ENCODE measurements at regions not wholly inside any gene's neighbourhood (a gene's known extent, or its start where the extent isn't known, plus 50 kb on each side); places are given as distances from the start of the nearest gene placed in this dataset.
A peak's percentile ranks its signal among the peaks of the same experiment; 100 is the strongest.

DNA sequence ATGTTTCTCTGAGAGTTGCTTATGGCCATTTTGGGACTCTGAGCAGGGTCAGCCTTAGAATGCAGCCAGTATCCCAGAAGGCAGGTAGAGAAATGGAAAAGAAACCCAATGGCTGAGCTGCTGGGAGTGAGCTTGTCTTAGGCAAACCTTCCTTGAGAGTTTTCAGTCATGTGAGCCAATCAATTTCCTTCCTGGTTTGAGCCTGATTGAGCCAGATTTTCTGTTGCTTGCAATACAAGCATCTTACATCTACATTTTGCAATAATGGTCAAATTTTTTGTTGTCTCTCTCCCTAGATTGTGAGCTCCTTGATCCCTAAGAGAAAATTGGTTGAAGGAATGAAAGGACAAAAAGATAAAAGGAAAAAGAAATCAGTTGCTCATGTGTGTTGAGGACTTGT, 155.3 kb downstream of the SNX18 start:
- no peak for DNase-seq

DNA sequence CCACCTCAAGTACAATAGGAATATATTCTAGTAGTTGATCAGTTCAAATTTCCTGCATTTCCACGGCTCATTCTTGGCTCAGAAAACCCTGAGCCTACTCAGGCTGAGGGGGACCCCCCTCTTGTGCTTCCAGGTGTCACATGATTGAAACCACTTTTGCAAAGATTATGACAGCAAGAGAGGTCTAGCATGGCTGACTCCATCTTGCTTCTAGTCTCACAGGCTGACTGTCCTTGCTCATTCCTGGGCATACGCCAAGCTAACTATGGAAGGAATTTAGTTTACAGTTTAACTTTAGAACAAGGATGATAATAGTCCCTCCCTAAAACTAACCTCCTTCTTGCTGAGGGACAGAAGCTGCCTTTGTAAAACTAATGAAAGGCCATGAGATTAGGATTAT, 154.1 kb downstream of the SNX18 start:
- DNase-seq, result no peak

DNA sequence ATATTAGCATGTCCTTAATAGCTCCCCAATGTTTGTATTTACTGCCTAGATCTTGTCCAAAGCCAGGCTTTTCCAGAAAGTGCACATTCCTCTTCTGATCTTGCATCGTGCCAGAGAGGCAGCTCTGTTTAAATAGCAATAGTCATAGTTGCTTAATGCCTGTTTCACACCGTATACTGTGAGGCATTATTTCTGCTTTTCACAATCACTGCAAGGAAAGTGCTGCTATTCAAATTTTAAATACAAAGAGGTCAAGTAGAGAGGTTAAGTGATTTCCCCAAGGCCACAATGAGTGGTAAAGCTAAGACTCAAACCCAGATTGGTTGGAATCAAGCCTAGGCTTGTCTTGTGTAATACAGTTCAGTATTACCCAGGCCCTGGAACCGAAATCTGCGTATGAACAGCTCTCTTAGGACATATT, 153.6 kb downstream of the SNX18 start:
- no peak for DNase-seq

DNA sequence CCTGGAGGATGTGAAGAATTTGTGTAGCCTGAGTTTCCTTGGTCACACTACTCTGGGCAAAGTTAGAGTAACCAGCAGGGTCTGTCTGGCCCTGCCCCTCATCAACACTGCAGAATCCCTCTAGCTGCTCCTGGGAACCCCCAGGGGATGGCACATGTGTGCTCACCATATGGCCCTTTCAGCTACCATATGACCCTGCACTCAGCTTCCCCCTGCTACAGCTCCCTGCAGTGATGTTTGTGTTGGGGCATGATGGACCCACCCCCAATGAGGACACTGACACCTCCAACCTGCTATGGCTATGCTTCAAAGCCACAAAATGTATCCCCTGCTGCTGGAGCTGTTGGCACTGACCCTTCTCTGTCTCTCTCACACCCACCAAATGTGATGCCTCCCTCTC, 152.7 kb downstream of the SNX18 start:
- no peak for DNase-seq

DNA sequence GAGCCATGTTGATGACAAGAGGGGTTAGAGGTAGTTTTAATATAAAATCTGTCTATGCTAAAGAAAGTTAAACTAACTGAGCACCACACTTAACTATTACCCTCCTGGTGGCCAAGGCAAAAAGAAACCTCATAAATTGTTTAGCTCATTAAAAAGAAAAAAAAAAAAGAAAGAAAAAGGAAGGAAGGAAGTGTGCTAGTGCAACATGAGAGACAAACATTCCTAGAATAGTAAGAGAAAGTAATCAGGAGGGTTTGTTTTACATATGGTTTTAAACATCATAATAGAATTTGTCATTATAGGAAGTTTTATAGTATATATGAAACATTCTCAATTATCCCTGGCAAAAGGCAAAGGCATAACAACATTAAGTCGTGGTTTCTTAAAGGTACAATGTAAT, 152.3 kb downstream of the SNX18 start:
- DNase-seq, result no peak

DNA sequence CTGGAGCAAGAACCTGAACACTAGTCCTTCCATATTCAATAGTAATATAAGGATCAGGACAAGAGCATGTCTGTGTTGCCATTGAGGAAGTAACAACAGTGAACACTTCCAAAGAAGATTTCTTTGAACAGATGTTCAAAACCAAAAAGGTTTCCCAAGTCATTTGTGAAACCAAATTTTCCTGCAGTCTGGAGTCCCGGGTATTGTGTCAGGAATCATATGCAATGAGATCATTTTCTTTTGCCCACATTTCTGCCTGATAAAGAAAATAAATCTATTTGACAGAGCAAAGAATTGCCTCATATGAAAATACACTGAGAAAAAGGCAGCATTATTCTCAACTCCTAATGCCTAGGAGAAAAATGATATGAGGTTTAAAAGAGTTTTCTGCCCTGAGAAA, 151.7 kb downstream of the SNX18 start:
- no peak for DNase-seq

DNA sequence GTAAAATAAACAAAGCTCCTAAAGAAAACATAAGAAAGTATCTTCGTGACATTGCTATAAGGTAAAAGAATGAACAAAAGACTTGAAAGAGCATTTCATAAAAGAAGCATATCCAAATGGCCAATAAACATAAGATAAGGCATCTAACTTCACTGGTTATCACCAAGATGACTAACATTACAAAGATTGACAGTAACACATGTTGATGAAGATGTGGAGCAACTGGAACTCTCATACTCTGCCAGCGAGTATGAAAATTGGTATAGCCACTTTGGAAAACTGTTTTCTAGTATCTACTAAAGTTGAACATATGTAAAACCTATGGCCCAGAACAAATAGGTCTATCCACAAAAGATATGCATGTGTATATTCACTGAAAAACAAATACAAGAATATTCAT, 150.5 kb downstream of the SNX18 start:
- DNase-seq, result no peak

DNA sequence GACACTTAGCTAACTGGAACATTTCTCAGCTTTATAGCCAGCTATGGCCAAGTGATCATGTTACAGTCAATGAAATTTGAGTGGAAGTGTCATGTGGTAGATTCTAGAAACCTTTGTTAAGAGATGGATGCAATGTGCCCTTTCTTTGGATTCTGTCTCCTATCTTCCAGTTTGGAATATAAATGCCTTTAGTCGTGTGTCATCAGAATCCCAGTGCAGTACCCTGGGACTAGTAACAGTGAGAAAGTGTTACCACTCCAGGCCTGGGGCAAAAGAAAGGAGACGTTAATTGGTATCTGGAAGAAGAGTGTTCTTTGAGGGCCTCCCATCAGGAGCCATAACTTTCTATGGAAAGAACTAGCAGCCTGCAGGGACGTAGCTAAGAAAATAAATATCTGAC, 149.6 kb downstream of the SNX18 start:
- DNase-seq, result no peak

DNA sequence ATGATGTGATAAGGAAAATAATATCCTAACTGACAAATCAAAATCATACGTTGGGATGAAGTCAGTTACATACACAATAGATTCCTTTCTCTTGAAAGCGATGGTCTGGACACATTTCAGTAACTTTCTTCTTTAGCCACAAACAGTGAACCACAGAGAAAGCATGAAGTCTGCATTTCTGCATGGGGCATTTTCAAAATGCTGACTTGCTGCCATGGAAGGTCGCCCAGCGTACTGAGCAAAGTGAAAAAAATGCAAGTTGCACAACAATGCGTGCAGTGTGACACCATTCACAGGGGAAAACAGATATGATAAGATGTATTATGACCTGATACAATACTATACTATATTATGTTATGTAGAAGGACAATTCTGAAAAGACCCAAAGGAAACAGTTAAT, 146.3 kb downstream of the SNX18 start:
- no peak for DNase-seq

DNA sequence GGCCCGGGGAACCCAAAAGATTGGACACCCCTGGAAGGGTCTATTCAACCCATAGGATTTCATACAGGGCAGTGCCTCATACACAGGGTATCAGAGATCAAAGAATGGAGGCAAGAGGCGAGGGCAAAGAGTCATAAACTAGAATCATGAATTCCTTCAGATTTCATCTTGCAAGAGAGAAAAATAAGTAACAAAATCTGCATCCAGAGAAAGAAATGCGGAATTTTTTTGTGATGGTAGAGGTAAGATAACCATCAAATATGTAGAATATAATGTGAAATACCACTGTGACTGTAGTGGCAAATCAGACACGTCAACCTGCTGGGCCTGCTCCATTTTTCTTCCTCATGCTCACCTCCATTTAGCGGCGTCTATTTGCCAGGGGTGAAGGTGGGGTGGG, 143.6 kb downstream of the SNX18 start:
- DNase-seq, result no peak

DNA sequence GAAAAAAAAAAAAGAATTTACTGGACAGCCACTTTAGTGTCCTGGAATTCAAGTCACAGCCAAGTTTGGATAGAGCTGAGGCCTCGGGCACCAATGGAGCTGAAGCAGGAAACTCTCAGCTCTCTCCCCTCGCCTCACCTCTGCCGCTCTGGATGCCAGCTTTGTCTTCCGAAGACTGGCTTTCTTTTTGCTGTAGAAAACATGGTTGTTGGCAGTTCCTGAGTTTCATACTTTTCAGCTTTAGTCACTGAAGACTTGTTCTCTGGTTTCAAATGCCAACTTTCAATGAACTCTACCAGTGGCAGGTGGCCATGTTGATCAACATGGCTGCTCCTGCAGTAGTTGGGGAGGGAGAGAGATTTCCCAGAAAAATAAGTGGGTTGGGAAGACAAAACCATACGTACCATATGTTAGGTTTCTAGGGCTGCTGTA, 142.2 kb downstream of the SNX18 start:
- peak; percentile 65 for DNase-seq

DNA sequence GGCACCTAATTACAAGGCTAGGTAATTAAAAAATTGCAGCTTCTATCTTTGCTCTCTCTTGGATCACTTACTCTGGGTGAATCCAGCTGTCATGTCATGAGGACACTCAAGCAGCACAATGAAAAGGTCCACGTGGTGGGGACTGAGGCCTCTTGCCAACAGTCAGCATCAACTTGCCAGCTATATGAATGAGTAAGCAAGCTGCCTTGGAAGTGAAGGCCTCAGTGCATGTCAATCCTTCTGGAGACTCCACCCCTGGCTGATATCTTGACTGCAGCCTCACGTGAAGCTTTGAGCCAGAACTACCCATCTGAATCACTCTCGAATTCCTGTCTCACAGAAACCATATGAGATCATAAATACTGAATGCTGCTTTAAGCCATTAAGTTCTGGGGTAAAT, 140.5 kb downstream of the SNX18 start:
- no peak for DNase-seq

DNA sequence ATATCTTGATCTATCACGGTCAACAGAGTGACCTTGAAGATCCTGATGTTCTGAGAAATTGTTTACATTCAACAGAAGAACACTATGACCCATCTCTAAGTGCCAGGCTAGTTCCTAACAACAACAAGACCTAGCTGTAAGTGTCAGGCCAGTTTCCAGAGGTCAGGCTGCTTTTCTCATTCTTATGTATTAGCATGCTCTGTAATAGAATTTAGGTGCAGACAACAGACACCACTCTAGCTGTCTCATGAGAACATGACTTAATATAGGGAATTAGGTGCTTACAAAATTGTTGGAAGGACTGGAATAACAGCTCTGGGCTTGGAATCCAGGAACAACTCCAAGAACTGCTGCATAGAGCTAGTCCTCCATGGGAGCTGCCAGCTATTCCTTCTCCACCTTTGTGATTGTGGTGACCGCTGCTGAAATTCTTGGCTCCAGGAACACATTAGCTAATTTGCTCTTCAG, 138.7 kb downstream of the SNX18 start:
- no peak for DNase-seq

DNA sequence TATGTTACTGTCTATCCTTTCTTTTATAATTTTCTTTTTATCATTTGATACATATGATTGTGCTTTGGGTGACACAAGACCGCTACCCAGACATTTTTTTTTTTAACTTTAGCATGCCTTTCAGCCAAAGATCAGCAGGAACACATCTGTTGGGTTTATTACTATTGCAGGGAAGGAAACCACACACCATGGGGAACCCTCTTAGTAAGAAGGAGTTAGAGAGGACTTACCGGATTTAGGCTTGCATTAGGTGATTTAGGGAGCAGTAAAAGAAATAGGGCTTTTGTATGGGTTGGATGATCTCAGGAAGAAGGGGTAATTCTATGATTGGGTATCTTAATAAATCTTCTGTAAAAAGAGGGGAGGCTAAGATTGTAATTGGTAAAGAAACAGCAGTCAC, 138.2 kb downstream of the SNX18 start:
- DNase-seq, result no peak

DNA sequence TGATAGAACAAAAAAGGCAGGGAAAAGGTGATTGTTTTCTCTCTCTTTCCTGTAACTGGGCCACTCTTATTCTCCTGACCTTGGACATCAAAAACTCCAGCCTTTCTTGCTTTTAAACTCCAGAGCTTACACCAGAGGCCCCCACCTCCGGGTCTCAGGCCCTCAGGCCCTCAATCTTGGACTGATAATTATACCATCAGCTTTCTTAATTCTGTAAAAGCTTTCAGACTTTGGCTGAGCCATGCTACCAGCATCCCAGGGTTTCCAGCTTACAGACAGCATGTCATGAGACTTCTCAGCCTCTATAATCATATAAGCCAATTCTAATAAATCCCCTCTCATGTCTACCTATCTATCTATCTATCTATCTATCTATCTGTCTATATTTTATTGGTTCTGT, 137.7 kb downstream of the SNX18 start:
- no peak for DNase-seq

DNA sequence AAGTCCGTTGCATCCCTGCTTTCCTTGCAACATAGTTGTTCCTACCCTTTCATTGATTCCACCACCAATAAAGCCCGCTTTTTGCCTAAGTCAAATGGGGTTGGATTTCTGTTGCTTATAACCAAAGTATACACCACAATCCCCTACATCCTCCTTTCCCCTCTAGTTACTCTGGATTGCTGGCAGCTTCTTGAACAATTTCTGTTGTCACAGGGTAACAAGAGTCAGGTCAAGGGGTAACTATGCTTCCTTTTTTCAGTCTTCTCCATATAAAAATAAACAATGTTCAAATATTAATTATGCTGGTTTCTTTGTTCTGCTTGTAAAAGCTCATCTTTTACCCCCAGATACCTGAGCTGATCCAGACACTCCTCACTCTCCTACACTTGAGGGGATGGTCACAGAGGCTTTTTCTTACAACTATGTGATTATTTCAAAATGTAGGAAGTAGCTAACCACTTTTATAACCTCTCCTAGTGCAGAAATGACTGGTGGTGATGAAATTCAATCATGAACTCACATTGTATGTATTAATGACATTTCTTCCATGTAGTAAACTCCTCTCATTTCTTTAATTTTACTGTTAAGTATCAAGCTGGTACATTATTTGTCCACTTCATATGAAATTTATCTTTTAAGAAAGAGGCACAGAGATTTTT, 136.5 kb downstream of the SNX18 start:
- no peak for DNase-seq

DNA sequence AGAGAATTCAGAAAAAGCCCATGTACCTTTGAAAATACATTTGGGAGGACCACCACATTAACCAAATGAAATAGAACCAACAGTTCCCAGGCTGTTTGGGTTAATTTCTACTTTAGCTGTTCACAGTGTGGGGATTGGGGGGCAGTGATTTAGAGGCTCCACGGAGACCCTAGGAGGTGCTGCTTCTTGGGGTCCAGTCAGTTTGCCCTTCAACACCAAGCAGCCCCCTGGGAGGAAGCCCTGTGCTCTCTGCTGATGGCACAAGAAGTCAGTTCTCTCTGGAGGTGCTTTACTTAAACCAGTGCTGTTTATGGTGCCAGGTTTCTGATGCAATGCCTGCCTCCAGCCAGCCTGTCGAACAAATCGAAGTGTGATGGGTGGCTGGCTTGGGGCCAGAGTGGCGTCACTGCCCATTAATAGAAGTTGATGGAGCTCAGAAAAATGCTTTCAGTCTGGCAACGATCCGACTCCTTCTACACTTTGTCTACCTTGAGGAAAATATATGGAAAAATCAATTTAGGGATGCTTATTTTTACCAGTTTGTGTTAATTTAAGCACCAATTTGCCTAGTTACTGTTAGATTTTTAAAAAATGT, 134.0 kb downstream of the SNX18 start:
- DNase-seq, result no peak

DNA sequence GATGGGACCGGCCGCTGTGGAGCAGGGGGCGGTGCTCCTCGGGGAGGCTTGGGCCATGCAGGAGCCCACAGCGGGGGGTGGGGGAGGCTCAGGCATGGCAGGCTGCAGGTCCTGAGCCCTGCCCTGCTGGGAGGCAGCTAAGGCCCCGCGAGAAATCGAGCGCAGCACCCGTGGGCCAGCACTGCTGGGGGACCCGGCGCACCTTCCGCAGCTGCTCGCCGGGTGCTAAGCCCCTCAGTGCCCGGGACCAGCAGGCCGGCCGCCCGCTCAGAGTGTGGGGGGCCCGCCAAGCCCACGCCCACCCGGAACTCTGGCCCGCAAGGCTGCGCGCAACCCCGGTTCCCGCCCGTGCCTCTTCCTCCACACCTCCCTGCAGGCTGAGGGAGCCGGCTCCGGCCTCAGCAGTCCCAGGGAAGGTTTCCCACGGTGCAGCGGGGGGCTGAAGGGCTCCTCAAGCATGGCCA, 131.5 kb downstream of the SNX18 start:
- DNase-seq, result no peak

DNA sequence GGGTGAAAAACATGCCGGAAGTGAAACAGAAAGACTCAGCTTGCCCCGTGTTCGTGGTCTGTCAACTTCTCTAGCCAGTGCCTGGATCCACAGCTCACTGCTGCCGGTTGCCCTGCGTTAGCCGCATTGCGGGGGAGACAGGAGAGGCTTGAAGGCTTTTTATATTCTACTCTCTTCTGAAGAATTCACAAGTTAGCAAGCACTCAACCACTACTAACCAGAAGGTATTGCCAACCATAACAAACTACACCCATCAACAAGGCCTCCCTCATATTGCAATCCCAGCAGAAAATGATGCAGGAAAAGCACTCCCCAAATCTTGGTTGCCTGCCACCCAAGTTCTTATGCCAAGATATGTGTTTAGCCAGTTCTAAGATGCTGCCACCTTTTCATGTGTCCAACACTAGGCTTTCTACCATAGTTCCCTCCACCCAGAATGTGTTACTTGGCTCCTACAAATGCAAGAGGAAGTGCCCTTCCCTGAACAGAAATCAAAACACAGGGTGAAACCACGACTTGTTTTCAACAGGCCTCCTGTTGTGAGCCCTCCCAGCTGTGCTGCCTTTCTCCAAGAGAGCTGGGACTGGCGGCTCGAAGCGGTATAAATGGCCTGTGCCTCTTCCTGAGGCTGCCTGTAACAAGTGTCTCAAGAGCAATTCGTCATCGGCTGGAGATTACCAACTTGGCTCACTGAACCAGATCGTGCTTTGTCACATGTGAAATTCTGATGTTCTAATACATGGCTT, 129.0 kb downstream of the SNX18 start:
- peak; percentile 75 for DNase-seq

DNA sequence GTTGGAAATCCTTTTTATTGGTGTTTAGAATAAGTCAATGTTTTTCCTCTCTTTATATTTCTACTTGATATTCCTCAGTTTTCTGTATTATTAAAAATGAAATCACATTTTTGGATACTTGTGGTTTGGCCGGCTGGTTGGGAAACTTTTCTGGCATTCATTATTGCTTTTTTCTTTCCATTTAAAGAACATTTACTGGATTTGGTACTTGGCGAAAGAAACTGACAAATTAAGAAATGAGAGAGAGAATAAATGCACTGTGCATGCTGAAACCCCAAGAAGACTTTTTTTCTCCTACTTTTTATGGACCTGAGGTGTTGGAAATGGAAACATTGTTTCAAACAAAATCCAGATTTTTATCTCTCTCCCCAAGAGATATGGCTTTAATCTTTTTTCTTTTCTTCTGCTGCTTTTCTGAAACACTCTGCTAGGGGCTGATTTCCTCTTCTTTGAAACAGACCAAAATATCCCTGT, 128.4 kb downstream of the SNX18 start:
- no peak for DNase-seq

DNA sequence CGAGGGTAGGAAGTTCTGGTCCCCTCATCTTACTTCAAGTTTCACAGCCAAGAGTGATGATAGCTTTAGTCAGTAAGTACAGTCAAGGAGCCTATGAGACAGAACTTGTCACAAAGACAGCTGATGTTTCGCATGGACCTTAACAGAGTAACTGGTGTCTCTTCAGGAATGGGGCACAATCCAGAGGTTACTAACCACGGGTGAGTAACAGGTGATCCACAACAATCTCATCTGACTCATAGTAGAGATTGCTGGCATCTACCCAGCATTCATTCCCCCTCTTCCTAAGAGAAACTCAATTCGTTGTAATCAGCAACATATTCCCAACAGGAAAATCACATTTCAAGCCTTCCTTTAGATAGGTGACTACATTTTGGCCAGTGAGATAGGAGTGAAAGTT, 126.7 kb downstream of the SNX18 start:
- no peak for DNase-seq

DNA sequence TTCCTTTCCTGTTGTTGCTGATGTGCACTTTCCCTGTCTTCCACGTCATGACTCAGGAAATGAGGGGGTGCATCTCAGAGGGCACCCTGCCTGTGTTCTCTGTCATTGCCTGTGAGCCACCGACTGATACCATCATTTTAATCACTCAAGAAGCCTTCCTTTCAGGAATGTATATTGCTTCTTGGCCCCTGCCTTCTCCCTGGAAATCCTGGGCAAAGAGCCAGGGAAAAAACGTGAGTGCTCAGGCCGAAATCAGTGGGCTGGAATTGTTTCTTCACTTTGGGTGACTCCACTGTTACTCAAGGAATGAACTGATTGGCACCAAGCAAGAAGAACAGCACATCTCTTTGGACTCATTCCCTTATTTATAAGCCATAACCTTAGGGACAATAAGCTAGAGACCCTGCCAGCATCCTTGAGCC, 126.1 kb downstream of the SNX18 start:
- DNase-seq, result no peak

DNA sequence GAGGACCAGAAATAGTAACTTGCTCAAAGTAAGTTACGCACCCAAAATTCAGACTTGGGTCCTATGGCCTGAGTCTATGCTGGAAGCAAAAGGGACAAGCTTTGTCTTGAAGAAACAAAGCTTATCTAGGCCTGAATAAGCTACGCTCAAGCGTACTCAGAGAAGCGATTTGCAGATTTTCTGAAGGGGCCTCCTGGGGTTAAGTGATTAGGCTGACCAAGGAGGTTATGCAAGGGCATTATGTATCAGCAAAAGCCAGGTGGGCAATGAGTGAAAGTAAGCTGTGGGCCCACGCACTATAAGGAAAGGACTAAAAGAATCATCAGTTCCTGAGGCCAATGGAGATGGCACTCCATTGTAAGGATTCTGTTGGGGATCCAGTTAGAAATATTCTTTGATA, 122.1 kb downstream of the SNX18 start:
- no peak for DNase-seq

DNA sequence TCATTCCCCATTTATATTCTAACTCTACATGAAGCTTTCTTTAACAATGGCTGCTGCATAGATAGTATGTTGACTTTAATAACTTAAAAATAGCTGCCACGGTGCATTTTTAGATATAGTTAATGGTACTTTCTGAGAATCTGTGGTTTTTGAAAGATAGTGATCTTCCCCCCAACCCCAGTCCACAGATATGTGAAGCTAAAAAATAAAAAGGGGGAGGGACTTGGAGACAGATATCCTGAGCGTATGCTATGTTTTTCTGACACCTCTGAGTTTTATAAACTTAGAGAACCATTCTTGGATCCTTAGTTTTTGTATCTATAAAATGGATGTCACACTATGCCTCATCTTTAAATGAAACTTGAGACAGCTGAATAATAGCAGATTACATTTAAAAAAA, 120.5 kb downstream of the SNX18 start:
- no peak for DNase-seq
